ENCODE measurements at regions not wholly inside any gene's neighbourhood (a gene's known extent, or its start where the extent isn't known, plus 50 kb on each side); places are given as distances from the start of the nearest gene placed in this dataset.

DNA sequence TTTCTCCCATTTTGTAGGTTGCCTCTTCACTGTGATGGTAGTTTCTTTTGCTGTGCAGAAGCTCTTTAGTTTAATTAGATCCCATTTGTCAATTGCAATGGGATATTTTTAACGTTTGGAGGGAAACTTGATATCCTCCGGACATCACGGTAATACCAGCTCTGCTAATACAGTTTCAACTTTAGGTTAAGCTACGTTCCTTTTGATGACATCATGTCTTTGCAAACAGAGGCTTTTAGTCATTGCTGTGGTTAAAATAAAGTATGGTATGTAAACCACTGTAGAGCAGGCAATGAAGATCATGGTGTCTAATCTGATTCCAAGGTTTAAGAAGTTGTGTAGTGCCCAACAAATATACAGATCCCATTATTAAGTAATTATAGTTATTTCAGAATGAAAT is 168.0 kb upstream of the CHD6 start:
- no peak overlapping the region for H3K9ac ChIP-seq (ENCODE audit: insufficient read depth, low read depth, low read length)
- peak; percentile 28 for FAIRE-seq
- ChIA-PET POLR2A (no interaction called here), CTCF (ENCODE audit: low intra/inter-chr PET ratio, low total read pairs) (no interaction called here)
- H3K4me3 ChIP-seq (replicated peaks in 1 of 3; ENCODE audit: insufficient read depth in 1 of 3, low read depth in 2 of 3, low read length in 3 of 3) = no peak overlapping the region
- no peak overlapping the region for H3K4me2 ChIP-seq (ENCODE audit: low read depth, low read length)
- under 1% methylated on average over 4 of the region's 4 CpGs for WGBS (ENCODE audit: low lambda C conversion rate)
- no peaks in the 10 kb centered on the region for H3K4me1 ChIP-seq (ENCODE audit: insufficient read depth, low read length)
- in situ Hi-C loops (cut with HindIII; ENCODE audit: extremely low pct_ligation_motif_present, low pct_unique_long_range_greater_than_20kb) (no loop called here), intact Hi-C loops (cut with micrococcal nuclease; ENCODE audit: unreplicated experiment) (no loop called here)
- no TSS peak for BruUV-seq (replicated peaks)
- DNase-seq (ENCODE audit: low spot score) = no peak
- no peaks in the 10 kb centered on the region for H3K79me2 ChIP-seq (ENCODE audit: insufficient read depth, low read length)
- no peaks in the 10 kb centered on the region for H3K36me3 ChIP-seq (replicated peaks in 1 of 2; ENCODE audit: control insufficient read depth in 1 of 2, insufficient read depth in 2 of 2, low read length in 2 of 2)
- H3K9me3 ChIP-seq (ENCODE audit: low read length) = no peaks in the 10 kb centered on the region
- no peak overlapping the region for H2AFZ ChIP-seq (ENCODE audit: low read length)
- H4K20me1 ChIP-seq (ENCODE audit: insufficient read depth, low read length) = no peaks in the 10 kb centered on the region
- TF ChIP-seq CREB1 (IDR thresholded peaks at IDR 0.05) (peak; percentile 50; the same call in 1 of the 2 replicates), CREB1 (CRISPR knock-in tag; IDR thresholded peaks at IDR 0.05) (no peak), ATF7 (IDR thresholded peaks at IDR 0.05) (peak; percentile 91), ATF7 (CRISPR knock-in tag; IDR thresholded peaks at IDR 0.05) (no peak), GLI4 (CRISPR knock-in tag; IDR thresholded peaks at IDR 0.05; ENCODE audit: borderline replicate concordance) (no peak)
- no peak for ATAC-seq
- H3K27me3 ChIP-seq (ENCODE audit: control insufficient read depth in 1 of 2, insufficient read depth in 2 of 2, low read length in 2 of 2) = no peaks in the 10 kb centered on the region; a peak in 1 of 5 replicates
- H3K27ac ChIP-seq (ENCODE audit: extremely low read length, insufficient read depth, low read length) = no peak overlapping the region

DNA sequence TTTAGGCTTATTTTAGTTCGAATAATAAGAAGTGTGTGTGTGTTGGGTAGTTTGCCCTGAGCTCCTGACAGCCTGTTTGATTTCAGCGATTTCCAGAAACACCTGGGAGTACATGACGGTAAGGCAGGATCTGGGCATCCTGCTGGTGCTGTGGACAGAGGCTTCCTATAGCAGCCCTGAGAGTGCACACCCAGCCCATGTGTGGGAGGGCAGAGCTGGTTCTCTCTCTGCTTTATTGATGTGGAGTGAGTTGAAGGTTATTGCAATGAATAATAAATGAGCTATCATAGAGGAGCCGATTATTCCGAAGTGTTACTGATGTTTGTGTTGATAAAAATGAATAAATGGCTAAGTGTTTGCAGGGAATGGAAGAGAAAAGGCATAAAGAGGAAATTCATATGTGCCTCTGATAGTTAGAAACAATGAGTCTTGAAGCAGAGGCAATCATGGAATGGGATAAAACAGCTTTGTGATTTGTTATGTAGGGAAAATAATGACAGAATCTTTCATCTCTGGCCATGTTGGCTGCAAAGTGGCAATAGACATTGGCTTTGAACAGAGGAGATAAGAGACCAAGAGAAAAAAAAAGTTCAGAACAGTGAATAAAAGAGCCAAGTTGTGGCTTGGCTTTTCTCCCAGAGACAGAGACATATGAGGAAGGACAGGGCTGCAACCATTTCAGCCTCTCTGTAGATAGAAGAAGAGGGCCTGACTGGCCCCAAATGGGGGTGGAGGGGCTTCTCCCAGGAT is 166.2 kb upstream of the CHD6 start:
- H4K20me1 ChIP-seq (ENCODE audit: insufficient read depth, low read length) = no peaks in the 10 kb centered on the region
- no peaks in the 10 kb centered on the region for H3K79me2 ChIP-seq (ENCODE audit: insufficient read depth, low read length)
- 8% methylated on average over 5 of the region's 5 CpGs for WGBS (ENCODE audit: low lambda C conversion rate)
- H3K9me3 ChIP-seq (ENCODE audit: low read length) = no peaks in the 10 kb centered on the region
- H3K9ac ChIP-seq (ENCODE audit: insufficient read depth, low read depth, low read length) = no peak overlapping the region
- FAIRE-seq (no peak), ATAC-seq (0 out of 3 replicates have a peak, but pooled peaks have one; percentile 23), DNase-seq (ENCODE audit: low spot score) (no peak)
- BruUV-seq (replicated peaks) = no TSS peak
- H3K4me1 ChIP-seq (ENCODE audit: insufficient read depth, low read length) = no peaks in the 10 kb centered on the region
- H3K27ac ChIP-seq (ENCODE audit: extremely low read length, insufficient read depth, low read length) = no peak overlapping the region
- no peaks in the 10 kb centered on the region; a peak in 1 of 5 replicates for H3K27me3 ChIP-seq (ENCODE audit: control insufficient read depth in 1 of 2, insufficient read depth in 2 of 2, low read length in 2 of 2)
- POLR2A ChIA-PET = no interaction called here
- H3K4me2 ChIP-seq (ENCODE audit: low read depth, low read length) = no peak overlapping the region
- no peak overlapping the region for H2AFZ ChIP-seq (ENCODE audit: low read length)
- TF ChIP-seq KDM3A (CRISPR knock-in tag; IDR thresholded peaks at IDR 0.05; ENCODE audit: low read depth) (no peak), DR1 (CRISPR knock-in tag; IDR thresholded peaks at IDR 0.05) (no peak), MIER2 (CRISPR knock-in tag; IDR thresholded peaks at IDR 0.05) (no peak), SOX6 (IDR thresholded peaks at IDR 0.05) (no peak), SOX6 (CRISPR knock-in tag; IDR thresholded peaks at IDR 0.05) (no peak), ZNF337 (CRISPR knock-in tag; IDR thresholded peaks at IDR 0.05; ENCODE audit: borderline replicate concordance, low read depth) (no peak)
- no peaks in the 10 kb centered on the region for H3K36me3 ChIP-seq (replicated peaks in 1 of 2; ENCODE audit: control insufficient read depth in 1 of 2, insufficient read depth in 2 of 2, low read length in 2 of 2)
- no peak overlapping the region for H3K4me3 ChIP-seq (replicated peaks in 1 of 3; ENCODE audit: insufficient read depth in 1 of 3, low read depth in 2 of 3, low read length in 3 of 3)
- intact Hi-C loops (cut with micrococcal nuclease; ENCODE audit: unreplicated experiment) (no loop called here), in situ Hi-C loops (cut with HindIII; ENCODE audit: extremely low pct_ligation_motif_present, low pct_unique_long_range_greater_than_20kb) (no loop called here)
- CTCF ChIA-PET (ENCODE audit: low intra/inter-chr PET ratio, low total read pairs) = no interaction called here
